SKM-1 (cell line): ENCODE measurements at regions not wholly inside any gene's neighbourhood (a gene's known extent, or its start where the extent isn't known, plus 50 kb on each side); places are given as distances from the start of the nearest gene placed in this dataset.

ENCODE experiments used
- DNase-seq: peaks from one replicate; lab custom pipeline; 2025; ENCODE audit not compliant: unreplicated experiment; lab: John Stamatoyannopoulos, UW

GRCh38 chr3:10759495-10759894, 56.5 kb upstream of the SLC6A11 start:
- no peak for DNase-seq

GRCh38 chr3:10760199-10760598, 55.8 kb upstream of the SLC6A11 start:
- no peak for DNase-seq

- no peak for DNase-seq
Observed at GRCh38 chr3:10761583-10761982, 54.4 kb upstream of the SLC6A11 start.

- DNase-seq, result no peak
Observed at GRCh38 chr3:10762116-10762515, 53.9 kb upstream of the SLC6A11 start.

- DNase-seq, result no peak
Observed at GRCh38 chr3:10762611-10763247, 53.3 kb upstream of the SLC6A11 start.

GRCh38 chr3:10763248-10763620, 52.8 kb upstream of the SLC6A11 start:
- no peak for DNase-seq

GRCh38 chr3:10763817-10764258, 52.2 kb upstream of the SLC6A11 start:
- DNase-seq, result no peak

GRCh38 chr3:10764259-10765051, 51.6 kb upstream of the SLC6A11 start:
- no peak for DNase-seq

- DNase-seq, result no peak
Observed at GRCh38 chr3:10766049-10766705, 49.9 kb upstream of the SLC6A11 start.
